ENCODE measurements at regions not wholly inside any gene's neighbourhood (a gene's known extent, or its start where the extent isn't known, plus 50 kb on each side); places are given as distances from the start of the nearest gene placed in this dataset.

DNA sequence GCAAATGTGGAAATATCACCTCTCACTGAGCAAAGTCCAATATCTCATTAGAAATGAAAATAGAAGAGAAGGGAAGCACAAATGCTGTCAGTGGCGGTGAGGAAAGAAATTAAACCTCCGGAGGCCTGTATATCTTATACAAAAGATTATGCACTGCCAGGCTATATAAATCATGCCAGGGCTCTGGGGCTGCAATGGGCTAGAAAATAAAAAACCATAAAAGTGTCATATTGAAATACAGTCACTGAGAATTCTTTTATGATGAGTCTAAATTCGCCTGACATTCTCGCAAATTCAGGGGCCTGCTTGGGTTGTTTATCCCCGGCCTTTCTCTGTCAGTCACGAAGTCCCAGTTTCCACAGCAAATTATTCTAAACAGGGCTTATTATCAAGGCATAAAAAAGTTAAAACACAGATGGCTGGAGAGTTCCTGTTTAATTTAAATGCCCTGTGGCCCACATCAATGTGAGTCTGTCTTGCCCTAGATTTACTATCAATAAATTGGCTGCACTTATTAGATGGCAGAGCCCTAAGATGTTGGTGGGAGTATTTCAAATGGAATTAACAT, 193.8 kb downstream of the SNX10 start:
- no peak overlapping the region for H3K4me3 Mint-ChIP-seq
- ATAC-seq (replicated peaks in 1 of 2), result no peak
- H3K36me3 Mint-ChIP-seq (ENCODE audit: insufficient read depth in 2 of 2), result no peaks in the 10 kb centered on the region
- DNase-seq, result no peak
- H3K9me3 Mint-ChIP-seq, result no peaks in the 10 kb centered on the region
- H3K4me1 Mint-ChIP-seq (ENCODE audit: low read depth), result no peaks in the 10 kb centered on the region
- no peak overlapping the region for H3K27ac Mint-ChIP-seq
- peaks cover 13% of the 10 kb centered on the region for H3K27me3 Mint-ChIP-seq (ENCODE audit: low read depth)

DNA sequence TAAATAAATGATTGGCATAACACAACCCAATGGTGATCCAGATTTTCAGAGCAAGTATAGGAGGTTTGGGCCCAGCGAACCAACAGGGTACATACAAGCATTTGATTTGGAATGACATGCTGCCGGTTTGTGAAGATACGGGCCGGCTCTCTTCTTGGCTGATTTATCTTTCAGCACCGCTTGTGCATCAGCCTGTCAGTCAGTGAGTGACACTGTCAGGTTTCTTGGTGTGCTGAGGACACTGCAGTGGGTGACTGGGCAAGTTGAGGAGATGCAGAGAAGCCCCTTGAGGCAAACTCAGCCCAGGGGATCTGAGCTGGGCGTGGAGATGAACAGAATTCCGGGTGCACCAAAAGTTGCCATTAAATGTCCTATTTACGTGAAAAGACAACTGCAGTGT, 194.5 kb downstream of the SNX10 start:
- no peaks in the 10 kb centered on the region for H3K4me1 Mint-ChIP-seq (ENCODE audit: low read depth)
- peaks cover 6% of the 10 kb centered on the region for H3K27me3 Mint-ChIP-seq (ENCODE audit: low read depth)
- DNase-seq (no peak), ATAC-seq (replicated peaks in 1 of 2) (no peak)
- no peaks in the 10 kb centered on the region for H3K36me3 Mint-ChIP-seq (ENCODE audit: insufficient read depth in 2 of 2)
- no peak overlapping the region for H3K4me3 Mint-ChIP-seq
- H3K9me3 Mint-ChIP-seq, result no peaks in the 10 kb centered on the region
- no peak overlapping the region for H3K27ac Mint-ChIP-seq

DNA sequence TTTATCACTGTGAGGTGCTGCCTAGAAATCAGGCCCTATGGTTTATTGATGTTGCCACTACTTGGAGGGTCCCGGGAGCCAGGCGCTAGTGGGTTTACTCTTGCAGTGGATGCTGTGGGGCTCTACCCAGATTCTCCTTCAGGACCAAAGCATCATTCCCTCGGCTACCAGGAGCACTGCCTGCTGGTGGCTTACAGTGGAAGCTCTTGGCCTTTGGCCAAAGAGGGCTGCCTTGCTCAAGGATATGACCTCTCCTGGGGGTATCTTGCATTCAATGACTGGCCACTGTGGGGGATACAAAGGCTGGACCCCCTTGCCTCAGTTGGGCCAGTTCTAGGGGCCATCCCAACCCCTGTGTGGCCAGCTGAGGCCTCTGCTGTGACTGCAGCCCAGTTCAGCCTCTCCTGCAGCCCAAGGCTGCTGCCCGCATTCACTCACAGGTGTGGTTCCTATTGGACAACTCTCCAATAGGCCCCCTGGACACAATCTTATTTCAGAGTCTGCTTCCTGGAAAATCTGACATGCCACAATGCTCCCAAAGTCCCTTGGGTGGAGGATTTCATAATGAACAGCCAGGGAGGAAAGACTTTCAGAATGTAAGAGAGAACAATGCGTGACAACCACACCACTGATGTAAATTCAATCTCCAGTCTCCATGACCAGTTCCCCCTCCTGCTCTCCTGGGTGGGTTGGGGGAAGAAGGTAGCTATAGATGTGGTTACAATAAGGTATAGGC, 196.3 kb downstream of the SNX10 start:
- Mint-ChIP-seq H3K27me3 (ENCODE audit: low read depth) (peaks cover 6% of the 10 kb centered on the region), H3K36me3 (ENCODE audit: insufficient read depth in 2 of 2) (no peaks in the 10 kb centered on the region), H3K4me1 (ENCODE audit: low read depth) (no peaks in the 10 kb centered on the region), H3K9me3 (no peaks in the 10 kb centered on the region), H3K4me3 (no peak overlapping the region), H3K27ac (no peak overlapping the region)
- ATAC-seq (replicated peaks in 1 of 2), result no peak
- no peak for DNase-seq

DNA sequence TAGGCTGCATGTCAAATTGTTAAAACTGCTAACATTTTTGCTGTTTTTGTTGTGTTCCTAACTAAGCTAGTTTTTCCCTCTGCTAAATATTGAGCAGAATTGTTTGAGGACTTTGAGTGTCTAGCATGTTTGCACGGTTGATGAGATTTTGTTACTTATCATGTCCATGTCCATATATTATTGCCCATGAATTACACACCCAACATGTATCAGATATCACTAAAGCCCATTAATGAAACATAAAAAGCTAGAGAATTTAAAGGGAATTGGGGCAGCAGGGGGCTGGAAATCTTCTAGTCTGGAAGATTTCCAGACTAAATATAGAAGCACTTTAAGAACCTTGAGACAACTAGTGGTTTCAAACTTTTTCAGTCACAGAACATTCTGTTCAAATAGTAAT, 197.7 kb downstream of the SNX10 start:
- Mint-ChIP-seq H3K27ac (no peak overlapping the region), H3K4me1 (ENCODE audit: low read depth) (no peaks in the 10 kb centered on the region), H3K36me3 (ENCODE audit: insufficient read depth in 2 of 2) (no peaks in the 10 kb centered on the region), H3K4me3 (no peak overlapping the region), H3K27me3 (ENCODE audit: low read depth) (peaks cover 7% of the 10 kb centered on the region), H3K9me3 (no peaks in the 10 kb centered on the region)
- no peak for ATAC-seq (replicated peaks in 1 of 2)
- no peak for DNase-seq

DNA sequence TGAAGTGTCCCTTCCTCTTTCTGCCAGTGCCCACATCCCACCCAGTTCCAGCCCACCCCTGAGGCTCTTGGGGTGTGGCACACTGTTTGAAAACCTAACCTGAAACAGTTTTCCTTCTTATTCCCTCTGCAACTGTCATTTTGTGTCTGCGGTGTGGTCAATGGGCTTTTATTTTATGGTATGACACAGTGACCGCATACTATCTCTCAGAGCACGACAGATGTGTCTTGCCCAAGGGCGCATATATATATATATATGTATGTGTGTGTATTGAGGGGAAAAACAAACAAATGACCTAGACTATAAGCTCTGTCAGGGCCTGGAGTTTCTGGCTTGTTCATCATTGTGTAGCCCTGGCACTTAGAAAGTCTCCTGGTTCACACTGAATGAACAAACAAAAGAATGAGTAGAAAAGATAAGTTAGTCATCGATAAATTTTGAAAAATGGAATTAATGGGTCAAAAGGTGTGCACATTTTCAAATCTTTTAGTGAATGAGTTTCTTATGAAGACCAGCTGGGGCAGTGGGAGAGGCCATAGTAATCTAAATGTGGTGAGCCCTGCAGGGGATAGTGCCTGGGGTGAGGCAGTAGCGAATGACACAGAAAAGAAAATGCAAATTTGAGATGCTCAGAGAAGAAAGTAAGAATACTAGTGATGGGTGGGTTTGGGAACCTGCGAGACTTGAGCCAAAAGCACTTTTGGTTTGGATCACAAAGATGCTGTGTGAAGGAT, 198.4 kb downstream of the SNX10 start:
- DNase-seq (no peak), ATAC-seq (replicated peaks in 1 of 2) (no peak)
- Mint-ChIP-seq H3K36me3 (ENCODE audit: insufficient read depth in 2 of 2) (no peaks in the 10 kb centered on the region), H3K4me3 (no peak overlapping the region), H3K4me1 (ENCODE audit: low read depth) (no peaks in the 10 kb centered on the region), H3K27ac (no peak overlapping the region), H3K9me3 (no peaks in the 10 kb centered on the region), H3K27me3 (ENCODE audit: low read depth) (peaks cover 11% of the 10 kb centered on the region)

DNA sequence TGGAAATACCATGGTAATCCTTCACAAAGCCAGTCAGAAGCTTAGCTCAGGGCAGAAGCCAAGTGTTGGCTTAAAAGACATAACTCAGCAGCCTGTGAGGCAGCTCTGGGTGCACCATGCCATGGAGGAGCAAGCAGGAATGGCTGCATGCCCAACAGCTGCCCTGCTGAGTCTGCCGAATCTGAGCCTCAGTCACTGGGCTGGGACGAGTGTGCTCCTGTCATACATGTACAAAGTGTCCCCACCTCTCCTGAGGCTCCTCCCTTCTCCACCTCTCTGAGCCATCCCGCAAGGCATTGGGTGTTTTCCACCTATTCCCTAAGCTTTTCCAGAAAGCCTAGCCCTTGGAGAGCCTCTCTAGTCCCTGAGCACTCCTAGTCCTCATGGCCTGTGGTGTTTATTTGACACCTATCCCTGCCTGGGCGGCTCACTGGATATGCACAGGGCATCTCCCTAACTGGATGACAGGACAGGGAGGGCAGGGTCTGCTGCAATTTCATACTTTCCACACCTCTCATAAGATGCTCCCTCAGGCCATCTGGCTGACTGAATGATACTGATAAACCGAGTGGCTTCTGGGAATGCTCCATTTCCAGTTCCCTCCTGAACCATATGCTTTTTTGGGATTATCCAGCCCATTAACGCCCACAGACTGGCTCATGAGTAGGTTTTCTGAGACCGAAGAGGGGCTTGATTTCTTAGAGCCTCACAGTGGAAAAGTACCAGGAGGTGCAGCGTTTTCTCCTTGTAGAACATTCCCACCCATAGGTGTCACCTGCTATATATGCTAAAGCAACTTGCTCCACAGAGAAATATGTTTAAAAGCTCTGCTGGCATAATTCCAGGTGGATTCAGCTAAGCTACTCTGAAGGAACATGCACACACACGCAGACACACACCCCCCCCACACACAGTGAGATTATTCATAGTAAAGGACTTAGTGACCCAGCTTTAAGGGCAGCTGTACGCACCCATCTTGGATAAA, 199.3 kb downstream of the SNX10 start:
- Mint-ChIP-seq H3K27me3 (ENCODE audit: low read depth) (peaks cover 11% of the 10 kb centered on the region), H3K4me3 (no peak overlapping the region), H3K9me3 (no peaks in the 10 kb centered on the region), H3K4me1 (ENCODE audit: low read depth) (no peaks in the 10 kb centered on the region), H3K36me3 (ENCODE audit: insufficient read depth in 2 of 2) (no peaks in the 10 kb centered on the region), H3K27ac (no peak overlapping the region)
- DNase-seq, result no peak
- no peak for ATAC-seq (replicated peaks in 1 of 2)

DNA sequence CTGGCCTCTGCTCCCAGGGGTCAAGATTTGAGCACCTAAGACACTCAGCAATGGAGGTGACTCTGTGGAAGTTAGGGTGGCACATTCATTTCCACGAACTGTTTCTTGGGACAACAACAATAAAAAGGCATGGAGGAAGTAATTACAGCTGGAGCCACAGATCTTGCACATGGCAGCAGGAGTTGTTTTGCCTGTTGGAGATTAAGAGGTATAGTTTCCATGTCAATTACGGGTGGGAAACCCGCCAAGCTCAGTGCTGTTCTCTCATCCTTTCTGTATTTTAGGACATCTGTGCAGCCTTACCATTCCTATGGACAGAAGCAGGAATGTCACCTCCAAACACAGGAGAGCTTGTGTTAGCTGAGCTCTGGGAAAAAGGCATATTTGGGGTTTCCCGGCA, 201.2 kb downstream of the SNX10 start:
- ATAC-seq (replicated peaks in 1 of 2), result no peak

DNA sequence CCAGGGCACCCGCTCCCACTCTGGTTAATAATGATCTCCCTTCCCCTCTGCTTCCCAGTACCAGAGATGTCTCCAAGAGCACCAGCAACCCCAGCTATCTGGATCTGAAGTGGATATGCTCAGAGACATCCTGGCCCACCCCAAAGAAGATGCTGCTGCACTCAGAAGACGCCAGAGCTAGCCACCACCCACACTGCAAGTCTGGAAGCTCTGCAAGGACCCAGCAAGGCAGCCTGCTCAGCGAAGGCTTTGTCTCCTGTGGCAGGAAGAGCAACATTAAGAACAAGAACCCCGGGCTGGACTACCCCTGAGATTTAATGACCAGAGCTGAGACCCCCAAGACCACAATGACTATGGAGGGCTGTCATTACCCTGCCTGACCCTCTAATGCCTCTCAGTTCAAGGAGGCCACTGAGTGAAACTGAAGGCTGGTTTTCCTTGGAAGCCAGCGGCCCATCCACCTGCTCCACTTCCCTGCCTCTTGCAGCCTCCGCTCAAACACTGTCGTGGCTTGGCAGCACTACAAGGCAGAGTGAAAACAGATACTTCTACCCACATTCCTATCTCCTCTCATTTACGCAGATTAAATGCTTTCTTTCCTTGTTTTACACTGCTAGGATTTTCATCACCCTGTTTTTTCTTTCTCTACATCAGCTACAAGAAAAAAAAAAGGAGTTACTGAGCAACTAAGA, 202.2 kb downstream of the SNX10 start:
- no peak overlapping the region for H3K4me3 Mint-ChIP-seq
- H3K4me1 Mint-ChIP-seq (ENCODE audit: low read depth), result no peaks in the 10 kb centered on the region
- H3K27me3 Mint-ChIP-seq (ENCODE audit: low read depth), result peaks cover 11% of the 10 kb centered on the region
- H3K9me3 Mint-ChIP-seq, result no peaks in the 10 kb centered on the region
- H3K27ac Mint-ChIP-seq, result no peak overlapping the region
- no peaks in the 10 kb centered on the region for H3K36me3 Mint-ChIP-seq (ENCODE audit: insufficient read depth in 2 of 2)
- DNase-seq, result no peak
- no peak for ATAC-seq (replicated peaks in 1 of 2)

More for the DNA sequence above, 201.2 kb downstream of the SNX10 start:
- Mint-ChIP-seq H3K4me1 (ENCODE audit: low read depth) (no peaks in the 10 kb centered on the region), H3K9me3 (no peaks in the 10 kb centered on the region), H3K27me3 (ENCODE audit: low read depth) (peaks cover 11% of the 10 kb centered on the region), H3K27ac (no peak overlapping the region), H3K36me3 (ENCODE audit: insufficient read depth in 2 of 2) (no peaks in the 10 kb centered on the region), H3K4me3 (no peak overlapping the region)
- DNase-seq, result no peak

DNA sequence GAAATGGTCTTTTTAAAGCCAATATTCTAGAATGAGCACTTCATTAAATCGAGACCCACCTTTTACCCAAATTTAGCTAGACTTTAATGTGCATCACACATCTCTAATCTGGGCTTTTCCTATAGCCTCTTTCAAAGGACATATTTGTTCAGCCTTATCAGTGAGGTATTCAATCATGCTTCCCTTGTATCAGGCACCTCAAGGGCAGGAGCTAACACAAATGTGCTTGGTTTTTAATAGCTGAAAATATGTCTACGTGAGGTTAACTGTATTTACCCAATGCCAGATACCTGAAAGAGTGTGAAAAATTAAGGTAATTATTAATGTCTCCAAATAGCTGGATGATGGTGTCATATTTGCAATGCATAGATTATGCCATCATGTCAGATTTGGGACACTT, 203.9 kb downstream of the SNX10 start:
- ATAC-seq (replicated peaks in 1 of 2), result no peak
- Mint-ChIP-seq H3K27ac (no peak overlapping the region), H3K9me3 (no peaks in the 10 kb centered on the region), H3K27me3 (ENCODE audit: low read depth) (peaks cover 5% of the 10 kb centered on the region), H3K36me3 (ENCODE audit: insufficient read depth in 2 of 2) (no peaks in the 10 kb centered on the region), H3K4me1 (ENCODE audit: low read depth) (no peaks in the 10 kb centered on the region), H3K4me3 (no peak overlapping the region)
- no peak for DNase-seq

DNA sequence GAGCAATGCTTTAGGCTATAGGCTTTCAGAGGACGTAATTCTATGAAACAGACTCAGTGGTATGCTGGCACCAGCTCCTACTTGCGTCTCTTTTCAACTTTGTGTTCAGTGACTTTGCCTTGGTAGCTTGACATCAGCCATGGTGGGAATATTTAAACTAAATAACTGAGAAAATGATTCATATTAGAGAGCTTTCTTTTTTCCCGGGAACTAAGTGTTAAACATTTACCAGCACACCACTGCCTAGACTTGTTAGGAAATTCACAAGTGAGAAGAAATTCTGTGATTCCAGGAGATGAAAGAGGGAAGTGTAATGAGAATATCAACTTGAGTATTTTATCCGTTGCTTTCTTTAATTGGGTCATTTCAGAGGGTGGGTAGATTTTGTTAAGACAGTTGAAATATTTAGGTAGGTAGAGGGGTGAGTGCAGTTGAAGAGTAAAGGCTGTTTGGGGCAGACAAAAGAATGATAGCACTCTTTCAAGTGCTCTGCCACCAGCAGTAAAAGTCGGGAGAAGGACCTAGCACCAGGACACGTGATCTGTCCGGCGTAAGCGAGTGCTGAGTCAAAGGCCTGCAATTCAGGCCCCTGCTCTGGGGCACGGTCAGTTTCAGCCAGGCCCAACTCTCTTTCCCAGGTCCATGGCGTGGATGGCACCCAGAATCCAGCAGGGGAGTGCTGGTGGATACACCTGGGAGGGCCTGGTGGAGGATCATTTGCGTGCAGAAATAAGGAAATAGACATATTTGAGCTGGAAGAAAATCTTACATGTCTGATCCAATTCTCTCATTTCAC, 206.3 kb downstream of the SNX10 start:
- Mint-ChIP-seq H3K27ac (no peak overlapping the region), H3K27me3 (ENCODE audit: low read depth) (peaks cover 5% of the 10 kb centered on the region), H3K36me3 (ENCODE audit: insufficient read depth in 2 of 2) (no peaks in the 10 kb centered on the region), H3K4me3 (no peak overlapping the region), H3K9me3 (no peaks in the 10 kb centered on the region), H3K4me1 (ENCODE audit: low read depth) (no peaks in the 10 kb centered on the region)
- no peak for DNase-seq
- no peak for ATAC-seq (replicated peaks in 1 of 2)

DNA sequence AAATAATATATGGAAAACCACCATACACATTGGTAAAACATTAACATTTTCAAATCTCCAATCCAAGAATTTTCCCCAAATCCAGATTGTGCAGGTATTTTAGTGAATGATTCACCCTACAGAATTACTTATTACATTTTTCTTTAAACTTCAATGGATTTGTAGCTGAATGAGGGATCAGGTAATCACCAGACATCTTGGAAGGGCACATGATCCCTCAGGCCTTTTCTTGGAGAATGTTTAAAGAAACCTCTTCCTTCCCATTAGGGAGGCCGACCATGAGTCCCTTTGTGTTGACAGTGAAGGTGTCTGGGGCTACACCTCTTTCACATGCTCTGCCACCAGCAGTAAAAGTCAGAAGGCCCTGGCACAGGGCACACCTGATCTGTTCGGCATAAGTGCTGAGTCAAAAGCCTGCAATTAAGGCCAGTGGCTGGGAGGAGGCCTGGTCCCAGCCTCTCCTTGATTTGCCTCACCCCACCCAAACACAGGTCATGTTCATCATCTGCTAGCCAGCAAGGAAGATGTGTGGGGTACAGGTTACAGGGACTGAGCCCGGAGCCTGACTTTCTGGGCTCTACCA, 207.7 kb downstream of the SNX10 start:
- Mint-ChIP-seq H3K4me1 (ENCODE audit: low read depth) (no peaks in the 10 kb centered on the region), H3K9me3 (no peaks in the 10 kb centered on the region), H3K27me3 (ENCODE audit: low read depth) (peaks cover 3% of the 10 kb centered on the region), H3K4me3 (no peak overlapping the region), H3K27ac (no peak overlapping the region), H3K36me3 (ENCODE audit: insufficient read depth in 2 of 2) (no peaks in the 10 kb centered on the region)
- ATAC-seq (replicated peaks in 1 of 2) (no peak), DNase-seq (no peak)

All from activated T-cell treated with anti-CD3 and anti-CD28 coated beads, Interleukin-2, amount 50 U/mL, for 72 hours (primary cell).